ENCODE measurements at regions not wholly inside any gene's neighbourhood (a gene's known extent, or its start where the extent isn't known, plus 50 kb on each side); places are given as distances from the start of the nearest gene placed in this dataset.

- no peak for DNase-seq (ENCODE audit: missing footprints)
- intact Hi-C loops (cut with DNase I), result no loop called here
- no peak for ATAC-seq
Measured at GRCh38 chr12:111029732-111030131, 109.4 kb upstream of the MYL2 start.

- ATAC-seq (no peak), DNase-seq (ENCODE audit: missing footprints) (no peak)
- intact Hi-C loops (cut with DNase I), result no loop called here
Measured at GRCh38 chr12:111029305-111029704, 108.9 kb upstream of the MYL2 start.

GRCh38 chr12:111028830-111029229, 108.5 kb upstream of the MYL2 start:
- DNase-seq (ENCODE audit: missing footprints) (no peak), ATAC-seq (no peak)
- intact Hi-C loops (cut with DNase I), result no loop called here

- intact Hi-C loops (cut with DNase I), result no loop called here
- ATAC-seq (no peak), DNase-seq (ENCODE audit: missing footprints) (no peak)
Measured at GRCh38 chr12:111027431-111027830, 107.1 kb upstream of the MYL2 start.

GRCh38 chr12:111025792-111026430, 105.5 kb upstream of the MYL2 start:
- ATAC-seq, result no peak
- no peak for DNase-seq (ENCODE audit: missing footprints)
- intact Hi-C loops (cut with DNase I), result no loop called here

GRCh38 chr12:111025301-111025700, 104.9 kb upstream of the MYL2 start:
- ATAC-seq (no peak), DNase-seq (ENCODE audit: missing footprints) (no peak)
- intact Hi-C loops (cut with DNase I), result no loop called here

- intact Hi-C loops (cut with DNase I), result loop anchor here (5.0 kb wide), 2 partner anchors 273 to 288 kb away; no protein-coding TSS in a partner anchor
- ATAC-seq (peak; percentile 80), DNase-seq (ENCODE audit: missing footprints) (peak; percentile 74)
Measured at GRCh38 chr12:111024205-111024801, 103.9 kb upstream of the MYL2 start.

- intact Hi-C loops (cut with DNase I), result loop anchor here (5.0 kb wide), 2 partner anchors 275 to 290 kb away; no protein-coding TSS in a partner anchor
- no peak for ATAC-seq
- no peak for DNase-seq (ENCODE audit: missing footprints)
Measured at GRCh38 chr12:111022386-111022785, 102.0 kb upstream of the MYL2 start.

- no peak for ATAC-seq
- DNase-seq (ENCODE audit: missing footprints), result no peak
- intact Hi-C loops (cut with DNase I), result no loop called here
Measured at GRCh38 chr12:111014547-111014946, 94.2 kb upstream of the MYL2 start.

- ATAC-seq, result no peak
- no peak for DNase-seq (ENCODE audit: missing footprints)
- intact Hi-C loops (cut with DNase I), result no loop called here
Measured at GRCh38 chr12:111012918-111013317, 92.5 kb upstream of the MYL2 start.

- DNase-seq (ENCODE audit: missing footprints), result no peak
- intact Hi-C loops (cut with DNase I), result no loop called here
- ATAC-seq, result no peak
Measured at GRCh38 chr12:111011999-111012600, 91.7 kb upstream of the MYL2 start.

GRCh38 chr12:111010916-111011657, 90.7 kb upstream of the MYL2 start:
- ATAC-seq, result no peak
- DNase-seq (ENCODE audit: missing footprints), result no peak
- intact Hi-C loops (cut with DNase I), result no loop called here

GRCh38 chr12:111010061-111010460, 89.7 kb upstream of the MYL2 start:
- intact Hi-C loops (cut with DNase I), result no loop called here
- no peak for DNase-seq (ENCODE audit: missing footprints)

GRCh38 chr12:111006621-111007020, 86.2 kb upstream of the MYL2 start:
- ATAC-seq (no peak), DNase-seq (ENCODE audit: missing footprints) (no peak)
- intact Hi-C loops (cut with DNase I), result no loop called here

More at GRCh38 chr12:111010061-111010460, 89.7 kb upstream of the MYL2 start:
- no peak for ATAC-seq

GRCh38 chr12:110998971-110999370, 78.6 kb upstream of the MYL2 start:
- intact Hi-C loops (cut with DNase I), result no loop called here
- DNase-seq (ENCODE audit: missing footprints) (no peak), ATAC-seq (no peak)

GRCh38 chr12:110998165-110998564, 77.8 kb upstream of the MYL2 start:
- ATAC-seq (no peak), DNase-seq (ENCODE audit: missing footprints) (no peak)
- intact Hi-C loops (cut with DNase I), result no loop called here

- intact Hi-C loops (cut with DNase I), result no loop called here
- DNase-seq (ENCODE audit: missing footprints), result no peak
- no peak for ATAC-seq
Measured at GRCh38 chr12:110996415-110996814, 76.0 kb upstream of the MYL2 start.

- intact Hi-C loops (cut with DNase I), result loop anchor here (1.0 kb wide), 1 partner anchor 63 kb away; no protein-coding TSS in a partner anchor
- no peak for ATAC-seq
- no peak for DNase-seq (ENCODE audit: missing footprints)
Measured at GRCh38 chr12:110995615-110996014, 75.2 kb upstream of the MYL2 start.

- ATAC-seq (peak; percentile 85), DNase-seq (ENCODE audit: missing footprints) (no peak)
- intact Hi-C loops (cut with DNase I), result loop anchor here (1.0 kb wide), 1 partner anchor 63 kb away; no protein-coding TSS in a partner anchor
Measured at GRCh38 chr12:110995016-110995415, 74.6 kb upstream of the MYL2 start.

GRCh38 chr12:110993434-110993833, 73.1 kb upstream of the MYL2 start:
- no peak for ATAC-seq
- DNase-seq (ENCODE audit: missing footprints), result no peak
- intact Hi-C loops (cut with DNase I), result no loop called here
